IMR-90 (cell line): ENCODE measurements at regions not wholly inside any gene's neighbourhood (a gene's known extent, or its start where the extent isn't known, plus 50 kb on each side); places are given as distances from the start of the nearest gene placed in this dataset.
A peak's percentile ranks its signal among the peaks of the same experiment; 100 is the strongest.
"Not testable (repeated sequence)": the region's sequence is repeated elsewhere in the genome, so short reads cannot be mapped to it uniquely, and the experiment has no call there.

Source experiments
- ATAC-seq: fragments of 200-7000 bp; cut with Tn5 transposase; 2 replicates; pipeline ENCODE4 v1.9.1; 2020; ENCODE audit warnings: low read depth, mild to moderate bottlenecking, moderate library complexity
- BruUV-seq: library from RNA; stranded (reverse); fragments of 400-500 nt; replicated peaks from 2 replicates; lab custom pipeline; 2021; lab: Mats Ljungman, UMichigan
- CTCF ChIA-PET: fragments of 300-600 bp; formaldehyde crosslinking; extraction: SDS; loops from one replicate; lab custom pipeline; 2021; ENCODE audit warnings: antibody characterized with exemption; lab: Yijun Ruan, JAX
- POLR2A ChIA-PET: fragments of 300-600 bp; sonication (Branson Sonifier 250); formaldehyde crosslinking; loops from one replicate; lab custom pipeline; 2022; ENCODE audit warnings: antibody characterized with exemption; ENCODE audit not compliant: unreplicated experiment; lab: Charles Lee
- DNase-seq: peaks from one replicate; pipeline ENCODE4 v3.0.0; 2013
- H2AFZ ChIP-seq: replicated peaks from 2 replicates; pipeline ENCODE3; 2013; ENCODE audit warnings: low read length, mild to moderate bottlenecking; ENCODE audit not compliant: poor library complexity
- H2AK5ac ChIP-seq: 2 replicates; pipeline ENCODE4 v1.6.1; 2013; ENCODE audit warnings: low read depth, low read length, inconsistent platforms
- H2AK9ac ChIP-seq: replicated peaks from 2 replicates; pipeline ENCODE3; 2013; ENCODE audit warnings: mild to moderate bottlenecking, low read depth, low read length, moderate library complexity; ENCODE audit not compliant: poor library complexity
- H2BK120ac ChIP-seq: 2 replicates; pipeline ENCODE4 v1.6.1; 2013; ENCODE audit warnings: low read depth, low read length, inconsistent platforms
- H2BK15ac ChIP-seq: 3 replicates; pipeline ENCODE4 v1.6.1; 2013; ENCODE audit warnings: low read depth, low read length, inconsistent platforms
- H2BK20ac ChIP-seq: 2 replicates; pipeline ENCODE4 v1.6.1; 2013; ENCODE audit warnings: low read depth, mild to moderate bottlenecking, inconsistent platforms, low read length, moderate library complexity
- H2BK5ac ChIP-seq: 2 replicates; pipeline ENCODE4 v1.6.1; 2013; ENCODE audit warnings: mild to moderate bottlenecking, low read depth, low read length, inconsistent platforms; ENCODE audit not compliant: poor library complexity, severe bottlenecking
- H3K14ac ChIP-seq: replicated peaks from 2 replicates; pipeline ENCODE4 v1.6.1; 2013; ENCODE audit warnings: low read depth, low read length, inconsistent platforms
- H3K18ac ChIP-seq: 2 replicates; pipeline ENCODE4 v1.6.1; 2013; ENCODE audit warnings: low read depth, low read length, control low read depth
- H3K23ac ChIP-seq: 2 replicates; pipeline ENCODE4 v1.6.1; 2013; ENCODE audit warnings: low read depth, low read length, inconsistent platforms
- H3K27ac ChIP-seq: 2 replicates; pipeline ENCODE4 v1.5.1; 2013; ENCODE audit warnings: mild to moderate bottlenecking, control low read depth, low read length; ENCODE audit not compliant: insufficient read depth
- H3K27me3 ChIP-seq: 2 replicates; pipeline ENCODE4 v1.6.1; 2013; ENCODE audit warnings: low read length; ENCODE audit not compliant: control insufficient read depth, insufficient read depth
- H3K36me3 ChIP-seq: 2 replicates; pipeline ENCODE4 v1.6.1; 2013; ENCODE audit warnings: low read length, mixed read lengths; ENCODE audit not compliant: control insufficient read depth, insufficient read depth
- H3K4ac ChIP-seq: 2 replicates; pipeline ENCODE4 v1.6.1; 2013; ENCODE audit warnings: low read depth, low read length, inconsistent platforms
- H3K4me1 ChIP-seq: 2 replicates; pipeline ENCODE4 v1.6.1; 2013; ENCODE audit warnings: low read length, mixed read lengths; ENCODE audit not compliant: control insufficient read depth, insufficient read depth
- H3K4me2 ChIP-seq: 2 replicates; pipeline ENCODE4 v1.6.1; 2013; ENCODE audit warnings: low read depth, mild to moderate bottlenecking, control low read depth, low read length, moderate library complexity
- H3K4me3 ChIP-seq: 2 replicates; pipeline ENCODE4 v1.5.1; 2013; ENCODE audit warnings: low read depth, mild to moderate bottlenecking, control low read depth, low read length, moderate library complexity; ENCODE audit not compliant: insufficient read depth
- H3K56ac ChIP-seq: 2 replicates; pipeline ENCODE4 v1.6.1; 2013; ENCODE audit warnings: low read length, inconsistent platforms; ENCODE audit not compliant: insufficient read depth; ENCODE audit errors: extremely low read depth
- H3K79me1 ChIP-seq, 2 experiments: 2 replicates each; pipeline ENCODE4 v1.6.1; 2013; ENCODE audit warnings: low read length in 2 of 2, inconsistent platforms in 1 of 2, low read depth in 1 of 2
- H3K9ac ChIP-seq: 2 replicates; pipeline ENCODE4 v1.6.1; 2013; ENCODE audit warnings: low read depth, low read length, control low read depth
- H3K9me1 ChIP-seq: 2 replicates; pipeline ENCODE4 v1.6.1; 2013; ENCODE audit warnings: low read length, inconsistent platforms; ENCODE audit not compliant: insufficient read depth
- H3K9me3 ChIP-seq: 2 replicates; pipeline ENCODE4 v1.6.1; 2013; ENCODE audit warnings: low read length; ENCODE audit not compliant: control insufficient read depth, insufficient read depth
- H4K20me1 ChIP-seq: 2 replicates; pipeline ENCODE4 v1.6.1; 2013; ENCODE audit warnings: low read length, inconsistent platforms; ENCODE audit not compliant: insufficient read depth
- H4K5ac ChIP-seq: 2 replicates; pipeline ENCODE4 v1.6.1; 2013; ENCODE audit warnings: mild to moderate bottlenecking, low read depth, low read length, control low read depth
- H4K8ac ChIP-seq, 2 experiments: 2 replicates each; pipeline ENCODE4 v1.6.1; 2013; ENCODE audit warnings: low read depth in 2 of 2, low read length in 2 of 2, control low read depth in 1 of 2, inconsistent platforms in 1 of 2
- H4K91ac ChIP-seq: 2 replicates; pipeline ENCODE4 v1.6.1; 2013; ENCODE audit warnings: low read depth, low read length, inconsistent platforms; ENCODE audit not compliant: insufficient read depth
- CTCF ChIP-seq: conservative IDR thresholded peaks from 2 replicates; pipeline ENCODE4 v1.5.1; 2012; ENCODE audit warnings: mild to moderate bottlenecking, low read depth, low read length, improper control_type of control experiment
- FOS ChIP-seq: fragments of 150-350 bp; IDR thresholded peaks from 2 replicates; pipeline ENCODE4 v1.6.1; 2016; ENCODE audit warnings: low read depth, low read length
- MAFK ChIP-seq: IDR thresholded peaks from 2 replicates; pipeline ENCODE4 v1.6.1; 2012; ENCODE audit warnings: low read depth, low read length, improper control_type of control experiment
- whole genome bisulfite sequencing, 2 experiments: methylation state at CpG; one replicate each; pipeline versions ENCODE4 v1.1.5 to v1.1.7; 2013; ENCODE audit warnings: missing lambda C conversion rate in 2 of 2; ENCODE audit not compliant: insufficient read length in 1 of 2; ENCODE audit errors: extremely low coverage in 2 of 2; 5-methylcytosine and 5-hydroxymethylcytosine counted together
- dilution Hi-C: fragments of 300-500 bp; cut with HindIII; formaldehyde crosslinking; loops from one replicate; pipeline ENCODE4 v1.14.3; 2018; ENCODE audit warnings: low sequenced_read_pairs; ENCODE audit not compliant: unreplicated experiment
- in situ Hi-C: fragments of 300-500 bp; cut with MboI; formaldehyde crosslinking; loops from 3 replicates; pipeline ENCODE4 v1.14.3; 2019; ENCODE audit warnings: low sequenced_read_pairs, inconsistent platforms, mixed read lengths
- intact Hi-C: fragments of 100-400 bp; cut with micrococcal nuclease; formaldehyde crosslinking; loops from 2 replicates; pipeline ENCODE4 v1.10.0; 2022

GRCh38 chrX:81412428-81412827, 210.5 kb downstream of the SH3BGRL start:
- no peak overlapping the region for H2BK15ac ChIP-seq
- no peak overlapping the region for H3K23ac ChIP-seq
- no peak overlapping the region for H3K4me2 ChIP-seq
- H4K91ac ChIP-seq: no peak overlapping the region
- 80% methylated on average over 1 of the region's 13 CpGs; no CpG with 5 or more reads in 1 of the 2 experiments for WGBS, 2 experiments
- ATAC-seq (no peak), DNase-seq (no peak)
- CTCF ChIA-PET: interaction anchor here (0.6 kb wide), 1 partner anchor 533 kb away, joined by 3 read pairs; no protein-coding TSS in a partner anchor
- H4K8ac ChIP-seq: no peak overlapping the region
- H3K18ac ChIP-seq: no peak overlapping the region
- H2AFZ ChIP-seq: no peak overlapping the region
- POLR2A ChIA-PET: no interaction called here
- no peak overlapping the region for H3K9ac ChIP-seq
- H2BK5ac ChIP-seq: no peak overlapping the region
- no peak overlapping the region for H2BK20ac ChIP-seq
- dilution Hi-C loops: no loop called here
- no peaks in the 10 kb centered on the region for H4K20me1 ChIP-seq
- no peaks in the 10 kb centered on the region for H3K36me3 ChIP-seq
- no TSS peak for BruUV-seq
- H3K56ac ChIP-seq: no peak overlapping the region
- no peak overlapping the region for H2AK9ac ChIP-seq
- no peak overlapping the region for H3K4me3 ChIP-seq
- no peak overlapping the region for H3K14ac ChIP-seq
- no peaks in the 10 kb centered on the region for H3K4me1 ChIP-seq
- H3K79me1 ChIP-seq: no peaks in the 10 kb centered on the region
- no peaks in the 10 kb centered on the region for H3K27me3 ChIP-seq
- H3K27ac ChIP-seq: no peak overlapping the region
- H4K5ac ChIP-seq: no peak overlapping the region
- H3K9me3 ChIP-seq: no peaks in the 10 kb centered on the region
- intact Hi-C loops: no loop called here
- in situ Hi-C loops: no loop called here
- H2AK5ac ChIP-seq: no peak overlapping the region
- no peak overlapping the region for H2BK120ac ChIP-seq
- TF ChIP-seq CTCF (no peak), MAFK (peak; percentile 51; the same call in 1 of the 2 replicates), FOS (no peak)
- no peak overlapping the region for H3K4ac ChIP-seq
- no peaks in the 10 kb centered on the region for H3K9me1 ChIP-seq

GRCh38 chrX:81412857-81413256, 211.0 kb downstream of the SH3BGRL start:
- H3K4me2 ChIP-seq, H3K4me3 ChIP-seq, H4K5ac ChIP-seq, H2BK20ac ChIP-seq, H3K14ac ChIP-seq, H2BK5ac ChIP-seq, H3K23ac ChIP-seq, intact Hi-C loops, H2AK5ac ChIP-seq, H3K27me3 ChIP-seq, H3K9me1 ChIP-seq, H2AK9ac ChIP-seq, BruUV-seq, H3K27ac ChIP-seq, H3K9me3 ChIP-seq, dilution Hi-C loops, H4K8ac ChIP-seq, H3K79me1 ChIP-seq, DNase-seq, H4K91ac ChIP-seq, H3K4me1 ChIP-seq, H2AFZ ChIP-seq, H3K4ac ChIP-seq, H3K18ac ChIP-seq, H3K36me3 ChIP-seq, ATAC-seq, H3K56ac ChIP-seq, H2BK15ac ChIP-seq, H3K9ac ChIP-seq, in situ Hi-C loops, H2BK120ac ChIP-seq, H4K20me1 ChIP-seq: not testable (repeated sequence)
- ChIA-PET POLR2A (interaction anchor here (0.6 to 0.7 kb wide), 3 partner anchors 25 to 1095 kb away, joined by 3 to 6 read pairs (median 4); no protein-coding TSS in a partner anchor), CTCF (interaction anchor here (0.6 kb wide), 3 partner anchors 73 to 534 kb away, joined by 3 read pairs; no protein-coding TSS in a partner anchor)
- no CpG with 5 or more reads among the region's 16 CpGs for WGBS, 2 experiments
